ENCODE measurements at regions not wholly inside any gene's neighbourhood (a gene's known extent, or its start where the extent isn't known, plus 50 kb on each side); places are given as distances from the start of the nearest gene placed in this dataset.

DNA sequence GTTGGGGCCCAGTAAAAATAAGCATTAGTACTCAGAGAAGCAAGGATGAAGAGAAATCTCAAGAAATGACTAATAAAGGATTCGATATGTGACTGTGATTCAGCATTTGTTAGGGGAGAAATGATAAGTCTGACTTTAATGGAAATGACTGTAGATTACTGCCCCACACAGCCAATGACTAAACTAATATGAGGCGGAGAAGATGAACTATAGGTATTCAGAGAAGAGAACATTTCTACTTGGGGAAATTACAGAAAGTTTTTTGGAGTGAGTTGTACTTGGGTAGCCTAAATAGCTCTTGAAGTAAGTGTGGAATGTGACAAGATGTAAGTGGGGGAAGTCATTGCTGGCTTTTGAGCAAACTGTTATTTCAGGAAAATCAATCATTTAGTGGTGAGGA, 380.0 kb downstream of the PDCD6IP start:
- TF ChIP-seq, protein P1, sequence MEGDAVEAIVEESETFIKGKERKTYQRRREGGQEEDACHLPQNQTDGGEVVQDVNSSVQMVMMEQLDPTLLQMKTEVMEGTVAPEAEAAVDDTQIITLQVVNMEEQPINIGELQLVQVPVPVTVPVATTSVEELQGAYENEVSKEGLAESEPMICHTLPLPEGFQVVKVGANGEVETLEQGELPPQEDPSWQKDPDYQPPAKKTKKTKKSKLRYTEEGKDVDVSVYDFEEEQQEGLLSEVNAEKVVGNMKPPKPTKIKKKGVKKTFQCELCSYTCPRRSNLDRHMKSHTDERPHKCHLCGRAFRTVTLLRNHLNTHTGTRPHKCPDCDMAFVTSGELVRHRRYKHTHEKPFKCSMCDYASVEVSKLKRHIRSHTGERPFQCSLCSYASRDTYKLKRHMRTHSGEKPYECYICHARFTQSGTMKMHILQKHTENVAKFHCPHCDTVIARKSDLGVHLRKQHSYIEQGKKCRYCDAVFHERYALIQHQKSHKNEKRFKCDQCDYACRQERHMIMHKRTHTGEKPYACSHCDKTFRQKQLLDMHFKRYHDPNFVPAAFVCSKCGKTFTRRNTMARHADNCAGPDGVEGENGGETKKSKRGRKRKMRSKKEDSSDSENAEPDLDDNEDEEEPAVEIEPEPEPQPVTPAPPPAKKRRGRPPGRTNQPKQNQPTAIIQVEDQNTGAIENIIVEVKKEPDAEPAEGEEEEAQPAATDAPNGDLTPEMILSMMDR (IDR thresholded peaks at IDR 0.05): no peak
- no peak for DNase-seq (ENCODE audit: low spot score)
- no peak for ATAC-seq (ENCODE audit: low FRiP score)

DNA sequence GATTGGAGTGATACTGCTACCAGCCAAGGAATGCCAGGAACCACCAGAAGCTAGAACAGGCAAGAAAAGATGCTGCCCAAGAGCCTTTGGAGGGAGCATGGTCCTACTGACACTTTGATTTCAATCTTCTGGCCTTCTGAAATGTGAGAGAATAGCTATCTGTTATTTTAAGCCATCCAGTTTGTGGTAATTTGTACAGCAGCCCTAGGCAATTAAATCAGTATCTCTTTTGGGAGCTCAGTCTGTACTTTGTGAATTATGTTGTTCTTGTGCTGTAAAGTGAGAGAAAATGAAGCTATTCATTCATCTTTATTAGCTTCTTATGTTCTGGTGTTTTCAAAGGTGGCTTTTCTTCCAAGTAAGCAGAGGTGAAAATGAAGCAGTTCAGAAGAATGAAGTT, 381.3 kb downstream of the PDCD6IP start:
- DNase-seq (ENCODE audit: low spot score) (no peak), ATAC-seq (ENCODE audit: low FRiP score) (no peak)
- TF ChIP-seq, protein P1 (IDR thresholded peaks at IDR 0.05): no peak

DNA sequence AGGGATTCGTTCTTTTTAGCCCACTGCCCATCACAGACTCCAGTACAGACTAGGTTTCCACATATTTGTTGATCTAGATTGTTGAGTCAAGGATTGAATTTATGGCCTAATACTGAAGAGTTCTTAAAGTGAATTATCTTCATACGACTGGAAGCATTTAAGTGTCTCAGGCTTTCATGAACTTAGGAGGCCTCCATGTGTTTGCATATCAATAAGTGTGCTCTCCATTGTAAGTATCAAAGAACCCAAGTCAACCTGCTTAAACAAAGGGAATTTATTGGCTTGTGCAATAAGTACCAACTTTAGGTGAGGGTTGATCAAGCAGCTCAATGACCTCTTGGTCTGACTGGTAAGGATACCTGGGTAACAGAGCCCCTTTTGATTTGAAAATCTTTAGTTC, 382.1 kb downstream of the PDCD6IP start:
- ATAC-seq (ENCODE audit: low FRiP score): no peak
- DNase-seq (ENCODE audit: low spot score): no peak
- TF ChIP-seq, protein P1 (IDR thresholded peaks at IDR 0.05): no peak

DNA sequence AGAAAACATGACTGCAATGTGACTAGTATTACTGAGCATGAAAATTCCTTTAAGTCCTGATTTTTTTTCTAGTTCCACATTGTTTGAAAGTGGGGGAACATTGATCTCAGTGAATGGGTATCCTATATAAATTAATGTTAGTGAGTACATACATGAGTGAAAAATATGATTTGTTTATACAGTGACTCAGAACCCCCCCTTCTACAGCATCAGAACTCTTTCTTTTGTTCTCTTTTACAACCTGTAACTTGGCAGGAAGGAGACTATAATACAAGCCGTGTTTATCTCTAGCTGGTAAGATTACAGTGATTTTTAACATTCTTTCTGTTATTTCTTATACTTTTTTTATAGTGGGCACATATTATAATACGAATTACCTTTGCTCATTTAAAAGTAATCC, 384.7 kb downstream of the PDCD6IP start:
- no peak for DNase-seq (ENCODE audit: low spot score)
- no peak for ATAC-seq (ENCODE audit: low FRiP score)
- TF ChIP-seq, protein P1 (IDR thresholded peaks at IDR 0.05): no peak

DNA sequence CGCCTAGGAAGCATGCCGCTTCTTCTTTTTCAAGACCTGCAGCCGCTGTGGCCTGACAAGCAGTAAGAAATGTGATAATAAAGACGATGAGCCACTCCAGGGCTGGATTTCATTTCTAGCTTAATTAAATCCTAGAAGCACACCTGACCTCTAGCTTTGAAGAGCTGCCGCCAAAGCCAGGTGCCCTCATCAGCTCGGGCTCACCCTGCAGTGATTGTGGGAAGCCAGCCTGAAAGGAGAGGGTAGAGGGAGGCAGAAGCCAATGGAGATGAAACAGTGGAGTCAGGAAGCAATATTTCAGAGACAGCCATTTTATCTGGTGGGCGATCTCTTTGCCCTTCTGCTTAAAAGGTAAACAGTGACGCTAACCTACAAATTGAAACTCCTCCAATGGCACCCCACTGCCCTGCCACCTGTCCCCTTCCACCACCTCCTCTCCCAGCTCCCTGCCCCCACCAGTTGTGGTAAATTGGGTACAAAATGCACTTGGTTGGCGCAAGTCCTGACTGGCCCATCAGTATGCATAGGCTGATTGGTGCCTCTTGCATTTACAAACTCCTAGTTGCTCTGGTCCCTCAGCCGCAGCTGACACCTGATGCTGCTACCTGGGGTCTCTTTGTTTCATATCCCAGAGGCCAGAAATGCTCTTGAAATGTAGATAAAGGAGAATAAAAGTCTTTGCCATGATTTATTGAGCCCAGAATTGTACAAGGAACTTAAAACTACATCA, 385.3 kb downstream of the PDCD6IP start:
- ATAC-seq (ENCODE audit: low FRiP score): no peak
- TF ChIP-seq, protein P1 (IDR thresholded peaks at IDR 0.05): no peak
- no peak for DNase-seq (ENCODE audit: low spot score)

DNA sequence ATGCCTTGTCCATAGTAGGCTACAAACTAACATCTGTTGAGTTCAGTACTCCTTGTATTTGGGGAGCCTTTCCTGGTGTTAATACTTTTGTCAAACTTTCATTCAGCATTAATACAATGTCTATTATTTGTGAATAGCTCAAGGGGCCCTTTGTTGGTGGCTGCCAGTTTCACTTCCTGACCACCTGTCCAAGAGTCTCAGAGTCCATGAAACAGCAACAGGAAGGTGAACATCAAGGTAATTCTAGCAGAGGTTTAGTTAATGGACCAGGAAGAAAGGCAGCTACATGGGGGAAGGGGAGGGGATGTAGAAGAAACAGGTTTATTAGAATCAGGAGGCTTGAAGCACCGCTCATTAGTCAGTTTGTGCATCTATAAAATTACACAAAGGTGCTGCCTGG, 386.9 kb downstream of the PDCD6IP start:
- ATAC-seq (ENCODE audit: low FRiP score): no peak
- TF ChIP-seq, protein P1 (IDR thresholded peaks at IDR 0.05): no peak

DNA sequence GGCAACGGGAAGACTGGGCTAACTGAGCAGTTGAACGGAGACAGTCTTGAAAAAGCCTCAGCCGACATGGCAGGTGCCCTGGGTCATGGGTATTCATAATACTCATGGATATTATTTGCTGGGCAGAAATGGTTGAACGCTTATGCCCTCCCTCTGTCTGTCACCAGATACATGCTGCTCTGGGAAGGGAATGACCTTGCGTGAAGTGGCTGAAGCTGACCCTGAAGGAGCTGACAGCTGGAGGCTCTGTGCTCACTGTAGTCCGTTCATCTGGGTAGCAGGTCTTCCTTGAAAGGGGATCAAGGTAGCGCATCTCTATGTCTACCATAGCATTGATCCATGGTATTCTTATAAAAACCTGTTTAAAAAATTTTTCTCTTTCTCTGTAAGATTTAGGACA, 390.7 kb downstream of the PDCD6IP start:
- DNase-seq (ENCODE audit: low spot score) (no peak), ATAC-seq (ENCODE audit: low FRiP score) (no peak)
- TF ChIP-seq, protein P1 (IDR thresholded peaks at IDR 0.05): no peak

More for the DNA sequence above, 386.9 kb downstream of the PDCD6IP start:
- DNase-seq (ENCODE audit: low spot score): no peak

Data from omental fat pad (tissue), 3 donors.